HG03139 (cell line): ENCODE measurements at regions not wholly inside any gene's neighbourhood (a gene's known extent, or its start where the extent isn't known, plus 50 kb on each side); places are given as distances from the start of the nearest gene placed in this dataset.

Experiments
- ATAC-seq: cut with Tn5 transposase; IDR thresholded peaks from one replicate; pipeline ENCODE4 v1.9.1; 2021; ENCODE audit not compliant: unreplicated experiment

DNA sequence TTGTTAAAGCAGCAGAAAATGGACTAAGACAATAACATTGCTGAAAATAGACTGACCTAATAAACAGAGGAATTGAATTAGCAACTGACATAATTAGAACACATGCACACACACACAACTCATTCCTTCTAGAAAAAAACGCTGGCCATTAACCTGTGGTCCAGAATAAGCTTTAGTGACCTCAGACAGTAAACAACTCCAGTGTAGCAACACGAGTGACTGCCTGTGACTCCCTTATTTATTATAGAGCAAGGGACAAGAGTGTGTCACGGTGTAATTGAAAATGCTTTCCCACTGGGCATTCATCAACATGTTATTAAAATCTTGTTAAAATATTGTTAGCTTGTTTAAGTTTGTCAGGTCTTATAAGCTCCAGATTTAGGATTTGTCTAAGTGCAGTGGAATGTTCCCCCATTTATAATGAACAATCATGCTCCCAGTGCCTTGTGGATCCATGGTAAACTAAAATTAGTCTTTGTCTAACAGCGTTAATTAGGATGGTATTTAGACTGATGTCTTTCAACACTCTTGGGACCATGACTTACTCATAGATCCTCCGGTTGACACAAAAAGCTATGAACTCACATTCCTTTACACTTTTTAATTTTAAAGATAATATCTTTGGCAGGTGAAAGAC is 111.7 kb upstream of the IRS2 start:
- no peak for ATAC-seq

DNA sequence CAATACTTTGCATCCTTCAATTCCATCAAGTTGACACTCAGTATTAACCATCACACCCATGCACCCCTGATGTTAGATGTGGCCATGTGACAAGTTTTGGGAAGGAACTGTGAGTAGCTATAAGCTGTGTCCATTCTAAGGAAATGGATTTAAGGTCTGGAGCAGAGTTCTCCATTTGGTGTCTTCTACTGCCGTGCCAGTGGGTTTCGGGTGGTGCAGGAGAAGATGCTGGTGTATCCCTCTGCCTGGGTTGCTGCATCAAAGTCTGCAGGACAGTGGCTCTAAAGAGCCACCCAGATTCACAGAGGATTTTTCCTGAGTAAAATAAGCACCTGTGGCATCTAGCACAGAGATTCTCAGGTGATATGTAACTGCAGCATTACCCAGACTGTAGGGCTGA is 105.7 kb upstream of the IRS2 start:
- no peak for ATAC-seq

DNA sequence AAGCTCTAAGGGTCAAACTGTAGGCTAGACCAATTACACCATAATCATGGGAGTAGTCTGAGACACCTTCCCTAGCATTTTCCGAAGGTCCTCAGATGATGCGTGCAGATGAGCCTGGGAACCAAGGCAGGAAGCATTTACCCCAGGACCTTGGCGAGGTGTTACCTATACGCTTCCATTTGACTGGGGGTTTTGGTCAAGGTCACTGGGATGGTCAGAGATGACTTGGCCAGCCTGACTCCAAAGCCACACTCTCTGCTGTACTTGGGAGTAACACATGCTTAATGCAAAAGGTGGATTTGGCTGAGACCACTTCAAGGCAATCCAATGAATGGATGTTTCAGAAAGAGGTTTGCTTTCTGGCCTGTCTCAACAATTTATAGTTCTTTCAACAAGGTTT is 98.9 kb upstream of the IRS2 start:
- no peak for ATAC-seq

DNA sequence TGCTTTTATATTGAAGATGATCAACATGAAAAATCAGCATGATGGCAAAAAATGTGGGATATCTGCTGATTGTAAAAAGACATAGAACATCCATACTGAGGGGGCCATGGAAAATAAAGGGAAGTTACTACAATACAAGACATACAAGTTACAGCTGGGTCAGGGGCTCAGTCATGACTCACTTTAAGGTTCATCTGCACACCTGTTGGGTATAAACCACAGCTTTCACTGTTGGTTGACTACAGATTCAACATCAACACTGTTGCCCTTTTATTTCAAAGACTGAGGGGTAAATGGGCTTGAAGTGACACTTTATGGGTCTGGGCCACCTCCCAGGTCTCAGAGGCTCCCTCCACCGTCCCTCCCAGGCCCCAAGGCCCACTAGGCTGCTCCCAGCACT is 98.1 kb upstream of the IRS2 start:
- ATAC-seq: no peak

DNA sequence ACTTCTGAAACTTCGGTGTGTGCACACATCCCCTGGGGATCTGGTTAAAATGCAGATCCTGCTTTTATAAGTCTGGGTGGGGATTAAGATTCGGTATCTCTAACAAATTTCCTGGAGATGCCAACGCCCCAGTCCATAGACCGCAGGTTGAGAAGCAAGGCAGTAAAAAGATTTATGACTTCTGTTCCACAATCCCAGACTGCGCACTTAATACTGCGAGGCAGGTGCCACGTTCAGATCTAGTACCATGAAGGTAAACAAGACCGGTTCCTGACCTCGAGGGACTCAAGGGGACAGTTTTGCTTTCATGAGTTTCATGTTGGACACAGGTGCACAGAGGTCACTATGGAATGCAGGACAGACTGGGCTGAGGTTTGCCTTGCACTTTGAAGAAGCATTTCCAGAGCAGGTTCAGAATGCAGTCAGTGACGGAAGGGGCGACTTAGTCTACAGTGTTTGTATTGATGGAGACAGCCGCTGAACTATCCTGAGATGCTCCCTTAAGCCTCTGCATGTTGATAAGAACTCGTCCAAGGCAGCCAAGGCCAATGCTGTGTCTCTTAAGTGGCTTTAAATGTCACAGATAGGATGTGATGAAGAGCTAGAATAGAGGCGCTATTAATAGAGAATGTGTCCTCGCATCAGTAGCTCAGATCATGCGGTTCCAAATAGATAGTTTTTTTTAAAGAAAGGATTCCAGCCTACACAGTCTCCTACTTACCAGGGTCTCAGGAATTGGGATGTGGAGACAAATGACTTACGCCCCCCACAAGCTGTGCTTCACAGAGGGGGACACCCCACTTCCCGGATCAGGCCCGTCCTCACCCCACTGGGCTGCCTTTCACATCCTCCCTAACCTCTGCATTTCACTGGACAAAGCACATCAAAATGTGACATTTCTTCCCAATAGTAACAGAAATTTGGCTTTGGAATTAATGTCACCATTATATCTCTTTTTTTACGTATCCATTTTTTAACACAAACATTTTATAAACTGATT is 97.1 kb upstream of the IRS2 start:
- no peak for ATAC-seq

DNA sequence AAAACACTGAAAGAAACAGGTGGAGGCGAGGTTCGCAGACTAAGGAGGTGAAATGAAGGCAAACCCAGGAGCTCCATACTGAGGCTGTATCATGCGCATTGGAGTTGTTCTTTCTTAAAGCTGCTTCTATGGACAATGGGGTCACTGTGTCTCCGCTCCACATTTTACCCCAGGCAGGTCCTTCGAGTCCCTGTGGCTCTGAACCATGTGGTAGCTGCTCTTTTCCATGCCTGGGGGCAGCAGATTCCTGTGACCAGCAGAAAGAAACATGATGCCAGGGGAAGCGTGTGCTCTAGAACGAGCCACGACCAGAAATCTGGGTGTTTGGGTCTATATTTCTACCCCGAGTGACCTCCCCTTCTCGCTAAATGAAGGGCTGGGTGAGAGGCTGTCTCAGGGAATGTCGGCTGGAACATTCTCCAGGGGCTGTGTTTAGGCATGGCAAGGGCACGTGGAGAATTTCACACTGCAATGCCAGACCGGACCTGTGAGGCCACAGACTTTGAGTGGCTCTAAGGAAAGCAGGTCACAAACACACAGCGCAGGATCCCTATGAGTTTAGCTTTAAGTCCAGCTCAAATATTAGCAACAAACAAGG is 95.7 kb upstream of the IRS2 start:
- no peak for ATAC-seq

DNA sequence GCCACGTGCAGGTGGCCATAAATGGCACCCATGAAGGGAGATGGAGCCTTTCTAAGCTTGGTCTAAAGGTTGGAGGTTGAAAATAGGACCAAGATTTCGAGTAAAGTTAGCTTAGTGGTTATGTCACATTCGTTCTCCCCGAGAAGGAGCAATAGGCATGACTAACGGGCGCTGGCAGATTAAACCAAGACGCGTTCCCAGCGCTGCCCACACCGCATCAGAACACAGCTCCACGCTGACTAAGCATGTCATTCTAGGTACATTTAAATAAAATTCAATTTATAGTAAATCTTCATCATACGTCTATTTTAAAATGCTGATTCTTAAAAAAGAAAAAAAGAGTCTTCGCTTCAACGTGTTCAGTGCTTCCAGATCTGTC is 95.0 kb upstream of the IRS2 start:
- no peak for ATAC-seq

DNA sequence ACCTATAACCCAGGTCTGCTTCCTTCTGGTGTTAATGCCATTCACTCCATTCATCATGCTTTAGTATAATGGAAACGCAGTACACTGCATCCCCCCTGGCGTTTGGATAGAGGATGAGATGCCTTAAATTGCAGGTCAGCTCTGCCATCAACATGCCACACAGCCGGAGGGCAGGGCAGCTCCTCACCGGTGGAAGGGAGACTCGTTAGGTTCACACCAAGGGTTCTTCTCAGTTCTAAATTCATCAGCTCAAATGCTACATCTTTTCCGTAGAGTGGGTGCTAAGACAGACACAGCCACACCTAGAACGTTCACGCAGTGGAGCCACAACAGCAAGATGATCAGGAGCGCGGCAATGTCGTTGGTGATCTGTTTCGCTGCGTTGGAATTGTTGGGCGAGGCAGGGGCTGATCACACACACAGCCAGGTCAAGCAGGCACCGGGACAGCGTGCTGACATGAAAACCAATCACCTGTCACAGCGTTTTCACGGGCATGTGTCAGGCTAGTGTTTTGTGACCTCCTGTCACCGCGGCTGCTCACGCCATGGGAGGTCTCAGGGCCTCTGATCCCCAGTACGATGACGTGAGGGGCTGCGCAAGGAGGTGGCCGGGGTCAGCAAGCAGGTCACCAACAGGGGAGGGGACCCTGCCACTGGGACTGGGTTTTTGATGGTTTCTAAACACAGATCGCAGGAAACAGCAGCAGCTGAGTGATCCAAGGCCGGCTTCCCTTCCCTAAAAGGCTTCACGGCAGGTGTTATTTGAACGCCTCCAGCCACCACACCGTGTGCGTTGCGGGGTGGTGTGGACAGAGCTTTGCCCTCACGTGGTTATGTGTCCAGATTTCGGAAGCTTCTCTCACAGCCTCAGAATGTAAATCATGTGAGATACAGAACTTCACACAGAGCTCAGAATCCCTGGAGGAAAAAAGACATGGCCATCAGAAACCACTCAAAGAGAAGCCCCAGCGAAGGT is 94.3 kb upstream of the IRS2 start:
- no peak for ATAC-seq

DNA sequence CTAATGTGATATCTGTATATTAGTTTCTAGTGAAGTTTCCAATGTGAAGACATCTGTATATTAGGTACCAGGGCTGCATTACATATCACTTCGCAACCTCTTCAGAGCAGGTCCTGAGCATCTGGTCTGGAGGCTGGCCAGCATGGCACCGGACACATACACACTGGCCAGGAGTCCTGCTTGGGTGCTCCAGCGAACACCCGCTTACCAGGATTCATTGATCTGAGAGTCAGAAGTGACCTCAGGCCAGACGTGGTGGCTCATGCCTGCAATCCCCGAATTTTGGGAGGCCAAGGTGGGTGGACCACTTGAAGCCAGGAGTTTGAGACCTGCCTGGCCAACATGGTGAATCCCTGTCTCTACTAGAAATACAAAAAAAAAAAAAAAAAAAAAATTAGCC is 93.0 kb upstream of the IRS2 start:
- no peak for ATAC-seq

DNA sequence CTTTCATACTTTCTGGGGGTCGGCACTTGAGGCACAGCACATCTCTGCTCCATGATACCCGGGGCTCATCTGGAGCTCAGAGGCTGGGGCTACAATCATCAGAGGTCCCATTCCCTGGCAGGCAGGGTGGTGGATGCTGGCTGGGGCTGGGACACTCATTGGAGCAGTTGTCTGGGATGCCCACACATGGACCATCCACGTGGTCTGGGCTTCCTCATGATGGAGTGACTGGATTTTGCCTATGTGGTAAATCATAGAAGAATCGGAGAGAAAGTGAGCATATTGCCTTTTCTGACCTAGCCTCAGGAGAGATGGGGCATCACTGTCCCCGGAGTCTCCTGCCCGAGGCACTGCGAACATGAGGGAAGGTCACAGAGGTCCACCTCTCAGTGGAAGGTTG is 91.4 kb upstream of the IRS2 start:
- ATAC-seq: no peak

DNA sequence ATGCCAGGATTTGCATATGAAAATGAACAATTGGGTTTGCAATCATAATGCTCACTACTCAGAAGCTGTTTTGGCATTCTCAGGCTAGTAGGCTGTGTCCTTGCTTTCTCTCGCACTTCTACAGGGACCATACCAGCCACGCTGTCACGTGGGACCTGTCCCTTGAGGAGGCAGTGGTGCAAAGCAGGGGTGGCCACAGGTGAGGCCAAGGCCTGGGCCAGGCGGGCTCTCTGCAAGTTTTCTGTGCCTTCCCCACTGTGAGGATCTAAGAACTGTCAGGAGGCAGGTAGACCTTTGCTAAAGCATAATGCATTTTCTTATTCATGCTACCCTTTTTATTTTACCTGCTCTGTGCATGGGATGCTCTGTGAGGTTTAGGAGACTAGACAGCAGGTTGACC is 89.4 kb upstream of the IRS2 start:
- no peak for ATAC-seq

DNA sequence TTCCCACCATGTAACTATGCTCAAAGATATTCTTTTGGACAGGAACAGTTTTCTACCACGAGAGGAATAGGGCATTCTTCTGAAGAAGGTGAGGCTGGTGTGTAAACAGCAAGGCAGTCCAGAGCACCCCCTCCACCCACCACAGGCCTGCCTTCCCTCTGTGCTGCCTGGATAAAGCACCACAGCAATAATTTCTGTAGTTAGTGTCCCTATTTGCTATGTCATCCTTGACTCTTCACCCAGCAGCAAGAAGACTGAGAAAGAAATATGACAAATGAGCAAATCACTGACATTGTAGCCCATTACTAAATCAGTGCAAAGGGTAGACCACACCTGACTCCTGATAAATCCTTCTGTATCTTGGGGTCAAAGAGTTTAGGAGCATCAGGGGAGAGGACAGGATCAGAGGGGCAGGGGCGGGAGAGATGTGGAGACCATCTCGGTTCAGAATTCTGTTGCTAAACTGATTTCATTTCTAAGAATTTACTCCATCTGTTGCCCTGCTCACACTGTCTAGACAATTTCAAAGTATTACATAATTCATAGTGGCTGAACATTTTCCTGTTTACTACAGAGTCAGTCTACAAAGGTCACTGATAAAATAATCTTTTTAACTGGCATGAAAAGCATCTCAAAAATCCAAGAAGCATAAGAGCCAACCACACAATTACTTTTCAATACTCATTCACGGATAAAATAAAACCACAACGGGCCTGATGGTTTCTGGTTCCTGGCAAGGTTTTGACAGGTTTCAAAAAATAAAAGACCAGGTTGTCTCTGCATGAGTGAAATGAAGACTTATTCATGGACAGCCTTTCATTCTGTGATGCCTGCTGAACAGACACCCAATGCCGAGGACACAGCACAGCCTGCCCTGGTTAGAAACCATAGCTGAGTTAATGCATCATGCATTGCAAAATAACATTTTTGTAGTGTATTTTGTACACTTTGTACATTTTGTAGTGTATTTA is 88.4 kb upstream of the IRS2 start:
- no peak for ATAC-seq

DNA sequence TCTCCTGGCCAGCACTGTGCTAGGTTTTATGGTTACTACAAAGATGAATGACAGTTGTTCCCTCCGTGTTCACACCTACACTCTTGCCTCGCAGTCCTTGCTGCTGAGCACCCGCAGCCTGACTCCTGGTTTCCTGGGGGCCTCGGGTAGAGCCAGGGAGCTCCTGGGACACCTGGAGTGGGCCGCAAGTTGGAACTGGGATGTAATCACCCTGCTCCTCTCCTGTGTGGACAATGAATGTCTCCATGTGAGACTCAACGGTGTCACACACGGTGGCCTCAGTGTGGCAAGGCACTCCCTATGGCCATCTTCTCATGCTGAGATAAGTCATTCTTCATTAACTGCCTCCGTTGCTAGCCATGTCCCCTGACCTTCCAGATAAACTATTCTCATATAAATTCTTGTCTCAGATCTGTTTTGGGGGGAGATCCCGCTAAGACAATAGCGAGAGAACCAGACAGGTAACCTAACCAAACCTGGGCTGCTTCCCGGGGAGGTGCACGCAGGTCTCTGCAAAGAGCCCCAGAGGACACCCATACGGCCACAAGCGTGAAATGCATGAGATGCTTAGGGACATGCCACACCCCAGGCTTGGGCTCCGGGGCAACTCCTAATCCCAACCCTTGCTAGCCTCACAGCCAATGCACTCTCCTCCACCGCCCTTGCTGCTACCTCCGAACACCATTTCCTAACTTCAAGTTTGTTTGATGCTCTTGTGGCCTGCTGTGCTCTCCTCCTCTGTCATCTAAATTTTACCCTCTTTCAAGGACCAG is 87.2 kb upstream of the IRS2 start:
- no peak for ATAC-seq

DNA sequence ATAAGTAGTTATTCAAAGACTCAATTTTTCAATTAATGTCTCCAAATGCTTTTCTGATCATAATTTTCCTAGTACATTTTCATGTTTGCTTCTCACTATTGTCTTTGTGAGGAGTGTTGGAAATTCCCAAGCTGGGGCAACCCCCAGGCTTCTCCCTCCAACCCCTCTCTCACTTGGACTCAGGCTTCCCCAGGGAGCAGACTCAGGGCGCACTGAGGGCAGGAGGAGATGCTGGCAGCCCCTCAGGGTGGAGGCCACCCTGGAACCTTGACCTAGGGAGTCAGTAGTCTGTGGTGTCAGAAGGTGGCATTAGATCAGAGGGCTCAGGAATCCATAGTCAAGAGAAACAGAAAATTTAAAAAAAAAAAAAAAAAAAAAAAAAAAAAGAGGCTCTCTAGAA is 86.5 kb upstream of the IRS2 start:
- ATAC-seq: no peak

DNA sequence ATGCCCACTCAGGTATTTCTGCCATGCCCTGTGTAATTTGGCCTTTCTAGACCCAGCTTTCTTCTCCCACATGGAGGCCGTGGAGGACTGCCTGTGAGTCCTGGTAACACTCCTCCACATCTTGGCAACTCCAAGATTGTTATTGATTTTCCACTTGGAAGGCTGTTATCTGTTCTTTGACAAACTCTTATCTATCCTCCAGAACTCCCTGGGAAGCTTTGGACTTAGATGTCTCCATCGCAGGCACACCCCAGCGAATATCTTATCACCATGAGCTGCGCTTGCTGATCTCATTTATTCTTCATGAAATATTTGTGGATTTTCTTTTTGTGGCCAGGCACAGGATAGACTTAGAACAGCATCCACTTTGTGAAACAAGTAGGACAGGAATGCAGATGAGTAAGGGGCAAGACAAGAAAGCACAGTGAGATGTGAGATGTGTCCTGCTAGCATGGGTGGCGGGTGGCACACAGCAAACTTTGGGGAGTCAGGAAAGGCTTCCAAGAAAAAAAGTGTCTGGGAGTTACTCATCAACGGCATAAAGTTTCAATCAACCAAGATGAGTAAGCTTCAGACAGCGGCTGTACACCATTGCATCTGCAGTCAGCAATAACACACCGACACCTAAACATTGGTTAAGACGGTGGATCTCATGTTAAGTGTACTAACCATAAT is 84.5 kb upstream of the IRS2 start:
- ATAC-seq: no peak

DNA sequence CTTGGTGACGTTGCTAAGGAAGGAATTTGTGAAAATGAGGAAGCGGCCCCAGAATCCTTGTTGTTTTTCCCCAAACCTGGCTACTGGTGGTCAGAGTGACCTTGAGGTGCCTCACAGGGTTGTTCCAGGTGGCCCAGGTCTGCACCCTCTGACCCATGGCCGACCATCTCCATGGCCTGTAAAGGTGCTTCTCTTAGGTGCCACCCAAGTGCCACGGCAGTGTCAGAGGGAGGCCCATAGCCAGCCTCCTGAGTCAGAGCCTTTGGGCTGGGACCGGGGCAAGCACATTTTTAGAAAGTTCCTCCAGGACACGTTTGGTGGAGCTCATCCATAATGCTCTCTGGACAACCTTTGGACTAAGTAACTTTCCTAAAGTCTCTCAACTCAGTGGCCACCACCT is 83.9 kb upstream of the IRS2 start:
- ATAC-seq: no peak

DNA sequence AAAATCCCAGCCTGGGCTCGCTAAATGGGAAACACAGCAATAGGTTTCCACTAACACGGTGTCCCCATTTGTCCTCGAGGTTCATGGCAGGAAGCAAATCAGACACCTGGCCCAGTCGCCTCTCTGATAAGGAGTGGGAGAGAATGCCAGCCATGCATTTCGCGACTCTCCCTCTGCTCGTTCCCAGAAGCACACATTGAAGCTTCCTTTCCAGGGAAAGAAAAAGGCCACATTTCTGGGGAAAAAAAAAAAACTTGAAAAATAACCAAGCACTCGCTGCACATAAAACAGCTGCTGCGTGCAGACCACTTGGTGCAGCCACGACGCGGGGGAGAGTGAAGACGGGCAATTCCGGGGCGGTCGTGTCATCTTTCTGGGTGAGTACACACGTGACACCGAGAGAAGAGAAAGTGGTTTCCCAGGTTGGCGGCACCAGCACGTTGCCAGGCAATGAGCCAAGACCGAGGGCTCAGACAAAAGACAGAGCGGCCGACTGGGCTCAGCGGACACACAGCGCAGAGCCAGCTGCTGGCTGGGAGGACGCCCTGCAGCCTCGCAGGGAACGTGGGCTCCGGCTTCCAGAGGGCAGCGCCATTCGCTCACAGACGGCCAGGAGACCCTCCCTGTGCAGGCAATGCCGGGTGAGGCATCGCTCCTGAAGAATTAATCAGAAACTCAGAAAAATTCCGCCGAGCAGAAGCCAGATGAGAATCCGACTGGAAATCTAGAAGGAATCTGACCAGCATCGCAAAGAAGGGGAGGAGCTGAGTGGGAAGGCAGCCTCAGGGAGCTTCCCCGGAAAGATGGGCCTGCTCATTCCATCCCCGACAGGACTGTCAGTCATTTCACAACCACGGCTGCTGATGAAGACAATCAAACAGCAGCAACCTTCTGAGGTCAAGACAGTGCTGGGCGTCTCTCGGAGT is 83.2 kb upstream of the IRS2 start:
- ATAC-seq: no peak
